ENCODE measurements at regions not wholly inside any gene's neighbourhood (a gene's known extent, or its start where the extent isn't known, plus 50 kb on each side); places are given as distances from the start of the nearest gene placed in this dataset.

GRCh38 chr2:156709091-156709490, 272.9 kb downstream of the GPD2 start:
- Histone ChIP-seq H3K4me1 (ENCODE audit: low read length) (no peaks in the 10 kb centered on the region), H3K79me2 (ENCODE audit: low read length) (no peaks in the 10 kb centered on the region), H3K4me2 (ENCODE audit: low read length) (no peak overlapping the region), H4K20me1 (ENCODE audit: insufficient read depth, low read length) (no peaks in the 10 kb centered on the region), H3K9me3 (ENCODE audit: insufficient read depth, low read length) (no peaks in the 10 kb centered on the region), H3K4me3 (ENCODE audit: low read length) (no peak overlapping the region), H3K9ac (ENCODE audit: low read length) (no peak overlapping the region), H3K27ac (ENCODE audit: low read length) (no peak overlapping the region), H2AFZ (ENCODE audit: low read depth, low read length) (no peak overlapping the region), H3K27me3 (ENCODE audit: low read depth, low read length) (no peaks in the 10 kb centered on the region), H3K36me3 (replicated peaks; ENCODE audit: low read depth, low read length) (no peaks in the 10 kb centered on the region)
- no peak for TF ChIP-seq EZH2phosphoT487 (IDR thresholded peaks at IDR 0.05; ENCODE audit: low read depth)
- no peak for TF ChIP-seq CTCF (IDR thresholded peaks at IDR 0.05; ENCODE audit: low read depth, low read length)

DNA sequence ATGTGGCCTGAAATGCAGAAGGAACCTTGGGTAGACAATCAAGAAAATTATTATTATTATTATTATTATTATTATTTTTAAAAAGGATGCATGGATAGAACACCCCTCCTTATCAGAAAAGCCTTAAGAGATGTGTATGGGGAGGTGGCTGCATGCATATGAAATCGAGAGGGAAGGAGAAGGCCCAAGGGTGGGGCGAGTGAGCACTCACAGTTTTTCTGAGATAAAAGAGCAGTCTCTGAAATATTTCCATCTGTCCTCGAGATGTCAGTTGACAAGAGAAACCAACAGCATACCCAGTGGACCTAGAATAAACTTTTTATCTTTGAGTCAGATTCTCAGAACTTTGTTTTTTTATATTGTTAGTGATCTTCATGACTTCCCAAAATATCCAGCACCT, 282.9 kb downstream of the GPD2 start:
- no peaks in the 10 kb centered on the region for H3K9me3 ChIP-seq (ENCODE audit: insufficient read depth, low read length)
- H2AFZ ChIP-seq (ENCODE audit: low read depth, low read length) = no peak overlapping the region
- no peaks in the 10 kb centered on the region for H3K27me3 ChIP-seq (ENCODE audit: low read depth, low read length)
- H3K4me1 ChIP-seq (ENCODE audit: low read length) = no peaks in the 10 kb centered on the region
- H3K9ac ChIP-seq (ENCODE audit: low read length) = no peak overlapping the region
- TF ChIP-seq EZH2phosphoT487 (IDR thresholded peaks at IDR 0.05; ENCODE audit: low read depth) (no peak), CTCF (IDR thresholded peaks at IDR 0.05; ENCODE audit: low read depth, low read length) (no peak)
- no peaks in the 10 kb centered on the region for H3K36me3 ChIP-seq (replicated peaks; ENCODE audit: low read depth, low read length)
- H3K4me3 ChIP-seq (ENCODE audit: low read length) = no peak overlapping the region
- no peak overlapping the region for H3K27ac ChIP-seq (ENCODE audit: low read length)
- H3K4me2 ChIP-seq (ENCODE audit: low read length) = no peak overlapping the region
- no peaks in the 10 kb centered on the region for H3K79me2 ChIP-seq (ENCODE audit: low read length)
- H4K20me1 ChIP-seq (ENCODE audit: insufficient read depth, low read length) = no peaks in the 10 kb centered on the region

DNA sequence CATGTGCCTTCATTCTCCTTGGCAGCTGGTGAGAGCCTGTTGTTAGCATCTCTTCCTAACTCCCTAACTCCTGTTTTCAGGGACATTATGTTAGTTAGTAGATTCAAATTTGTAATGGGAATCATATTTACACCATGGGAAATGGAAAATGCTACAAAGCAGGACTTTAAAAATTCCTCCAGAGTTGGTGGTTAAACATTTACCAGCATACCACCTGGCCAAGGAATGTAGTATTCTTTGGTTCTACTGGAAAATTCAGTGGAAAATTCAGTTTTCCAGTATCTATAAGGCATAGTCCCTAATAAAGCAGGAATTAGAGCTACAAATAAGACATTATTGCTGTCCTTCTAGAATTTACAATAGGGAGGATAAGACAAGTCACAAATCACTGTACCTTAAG, 291.7 kb downstream of the GPD2 start:
- Histone ChIP-seq H3K9ac (ENCODE audit: low read length) (no peak overlapping the region), H3K27me3 (ENCODE audit: low read depth, low read length) (no peaks in the 10 kb centered on the region), H3K36me3 (replicated peaks; ENCODE audit: low read depth, low read length) (no peaks in the 10 kb centered on the region), H3K27ac (ENCODE audit: low read length) (no peak overlapping the region), H3K9me3 (ENCODE audit: insufficient read depth, low read length) (no peaks in the 10 kb centered on the region), H3K4me3 (ENCODE audit: low read length) (no peak overlapping the region), H3K79me2 (ENCODE audit: low read length) (no peaks in the 10 kb centered on the region), H3K4me1 (ENCODE audit: low read length) (no peaks in the 10 kb centered on the region), H3K4me2 (ENCODE audit: low read length) (no peak overlapping the region), H2AFZ (ENCODE audit: low read depth, low read length) (no peak overlapping the region), H4K20me1 (ENCODE audit: insufficient read depth, low read length) (no peaks in the 10 kb centered on the region)
- TF ChIP-seq CTCF (IDR thresholded peaks at IDR 0.05; ENCODE audit: low read depth, low read length) (no peak), EZH2phosphoT487 (IDR thresholded peaks at IDR 0.05; ENCODE audit: low read depth) (no peak)

- Histone ChIP-seq H3K27ac (ENCODE audit: low read length) (no peak overlapping the region), H3K4me3 (ENCODE audit: low read length) (no peak overlapping the region), H3K79me2 (ENCODE audit: low read length) (no peaks in the 10 kb centered on the region), H3K36me3 (replicated peaks; ENCODE audit: low read depth, low read length) (no peaks in the 10 kb centered on the region), H3K4me2 (ENCODE audit: low read length) (no peak overlapping the region), H3K9me3 (ENCODE audit: insufficient read depth, low read length) (no peaks in the 10 kb centered on the region), H3K27me3 (ENCODE audit: low read depth, low read length) (no peaks in the 10 kb centered on the region), H3K9ac (ENCODE audit: low read length) (no peak overlapping the region), H4K20me1 (ENCODE audit: insufficient read depth, low read length) (no peaks in the 10 kb centered on the region), H2AFZ (ENCODE audit: low read depth, low read length) (no peak overlapping the region), H3K4me1 (ENCODE audit: low read length) (no peaks in the 10 kb centered on the region)
- TF ChIP-seq CTCF (IDR thresholded peaks at IDR 0.05; ENCODE audit: low read depth, low read length) = no peak
- TF ChIP-seq EZH2phosphoT487 (IDR thresholded peaks at IDR 0.05; ENCODE audit: low read depth) = no peak
These were observed 292.1 kb downstream of the GPD2 start for GRCh38 chr2:156728328-156728727.
